ENCODE measurements at regions not wholly inside any gene's neighbourhood (a gene's known extent, or its start where the extent isn't known, plus 50 kb on each side); places are given as distances from the start of the nearest gene placed in this dataset.

DNA sequence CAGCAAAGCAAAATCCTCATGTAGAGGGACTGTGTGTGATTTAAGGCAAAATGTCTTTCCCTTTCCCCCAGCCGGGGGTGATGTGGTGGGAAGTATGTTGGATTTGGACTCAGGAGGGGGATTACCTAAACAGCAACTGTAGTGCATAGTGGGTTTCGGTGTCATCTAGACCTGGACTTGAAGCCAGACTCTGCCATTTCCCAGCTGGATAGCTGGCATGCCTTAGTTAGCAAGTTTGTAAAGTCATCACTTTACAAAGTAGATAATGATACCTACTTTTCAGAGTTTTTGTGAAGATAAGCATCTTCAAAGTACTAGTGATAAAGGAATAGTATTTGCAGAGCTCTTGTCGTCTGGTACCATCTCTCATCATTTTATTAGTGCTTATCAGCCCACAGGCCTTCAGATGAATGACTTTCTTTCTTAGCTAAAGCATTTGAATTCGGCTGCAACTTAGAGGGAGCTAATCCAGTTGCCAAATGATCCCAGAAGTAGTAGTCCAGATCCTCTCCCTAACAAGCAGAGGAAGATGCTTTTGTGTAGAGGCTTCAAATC is 56.2 kb upstream of the ROR1 start:
- ATAC-seq (ENCODE audit: low read depth) (no peak), DNase-seq (ENCODE audit: low spot score) (no peak)
- TF ChIP-seq, protein P1, sequence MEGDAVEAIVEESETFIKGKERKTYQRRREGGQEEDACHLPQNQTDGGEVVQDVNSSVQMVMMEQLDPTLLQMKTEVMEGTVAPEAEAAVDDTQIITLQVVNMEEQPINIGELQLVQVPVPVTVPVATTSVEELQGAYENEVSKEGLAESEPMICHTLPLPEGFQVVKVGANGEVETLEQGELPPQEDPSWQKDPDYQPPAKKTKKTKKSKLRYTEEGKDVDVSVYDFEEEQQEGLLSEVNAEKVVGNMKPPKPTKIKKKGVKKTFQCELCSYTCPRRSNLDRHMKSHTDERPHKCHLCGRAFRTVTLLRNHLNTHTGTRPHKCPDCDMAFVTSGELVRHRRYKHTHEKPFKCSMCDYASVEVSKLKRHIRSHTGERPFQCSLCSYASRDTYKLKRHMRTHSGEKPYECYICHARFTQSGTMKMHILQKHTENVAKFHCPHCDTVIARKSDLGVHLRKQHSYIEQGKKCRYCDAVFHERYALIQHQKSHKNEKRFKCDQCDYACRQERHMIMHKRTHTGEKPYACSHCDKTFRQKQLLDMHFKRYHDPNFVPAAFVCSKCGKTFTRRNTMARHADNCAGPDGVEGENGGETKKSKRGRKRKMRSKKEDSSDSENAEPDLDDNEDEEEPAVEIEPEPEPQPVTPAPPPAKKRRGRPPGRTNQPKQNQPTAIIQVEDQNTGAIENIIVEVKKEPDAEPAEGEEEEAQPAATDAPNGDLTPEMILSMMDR (IDR thresholded peaks at IDR 0.05; ENCODE audit: poor library complexity, severe bottlenecking): no peak
- no peaks in the 10 kb centered on the region for H3K9me3 ChIP-seq (ENCODE audit: severe bottlenecking)
- H3K4me1 ChIP-seq (ENCODE audit: insufficient read depth, poor library complexity, severe bottlenecking): peaks cover 4% of the 10 kb centered on the region
- no peak overlapping the region for H3K27ac ChIP-seq (ENCODE audit: poor library complexity, severe bottlenecking)
- no peaks in the 10 kb centered on the region for H3K36me3 ChIP-seq (ENCODE audit: low read depth)
- no peaks in the 10 kb centered on the region for H3K27me3 ChIP-seq (ENCODE audit: insufficient read depth, poor library complexity, severe bottlenecking)
- no peak overlapping the region for H3K4me3 ChIP-seq (ENCODE audit: severe bottlenecking)

DNA sequence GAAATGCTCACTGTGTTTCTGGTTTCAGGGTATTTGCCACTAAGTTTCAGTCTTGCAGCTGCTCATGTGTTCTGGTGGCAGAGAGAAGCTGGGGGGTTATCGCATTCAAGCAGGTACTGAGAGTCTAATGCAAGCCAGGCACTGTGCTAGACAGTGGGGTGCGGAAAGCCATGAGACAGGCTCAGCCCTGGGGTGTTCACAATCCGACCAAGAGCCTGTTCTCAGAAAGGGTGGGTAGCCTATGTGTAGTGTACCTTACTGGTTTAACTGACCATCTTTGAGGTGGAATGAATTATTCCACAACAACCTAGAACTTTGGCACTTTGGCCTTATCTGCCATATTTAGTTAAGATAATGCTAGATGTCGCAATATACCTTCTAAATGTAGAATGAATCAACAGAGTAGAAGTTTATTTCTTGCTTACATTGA is 55.3 kb upstream of the ROR1 start:
- no peak for DNase-seq (ENCODE audit: low spot score)
- H3K27me3 ChIP-seq (ENCODE audit: insufficient read depth, poor library complexity, severe bottlenecking): no peaks in the 10 kb centered on the region
- no peak for ATAC-seq (ENCODE audit: low read depth)
- peaks cover 4% of the 10 kb centered on the region for H3K4me1 ChIP-seq (ENCODE audit: insufficient read depth, poor library complexity, severe bottlenecking)
- no peak overlapping the region for H3K27ac ChIP-seq (ENCODE audit: poor library complexity, severe bottlenecking)
- TF ChIP-seq, protein P1 (IDR thresholded peaks at IDR 0.05; ENCODE audit: poor library complexity, severe bottlenecking): no peak
- no peak overlapping the region for H3K4me3 ChIP-seq (ENCODE audit: severe bottlenecking)
- no peaks in the 10 kb centered on the region for H3K9me3 ChIP-seq (ENCODE audit: severe bottlenecking)
- H3K36me3 ChIP-seq (ENCODE audit: low read depth): no peaks in the 10 kb centered on the region

DNA sequence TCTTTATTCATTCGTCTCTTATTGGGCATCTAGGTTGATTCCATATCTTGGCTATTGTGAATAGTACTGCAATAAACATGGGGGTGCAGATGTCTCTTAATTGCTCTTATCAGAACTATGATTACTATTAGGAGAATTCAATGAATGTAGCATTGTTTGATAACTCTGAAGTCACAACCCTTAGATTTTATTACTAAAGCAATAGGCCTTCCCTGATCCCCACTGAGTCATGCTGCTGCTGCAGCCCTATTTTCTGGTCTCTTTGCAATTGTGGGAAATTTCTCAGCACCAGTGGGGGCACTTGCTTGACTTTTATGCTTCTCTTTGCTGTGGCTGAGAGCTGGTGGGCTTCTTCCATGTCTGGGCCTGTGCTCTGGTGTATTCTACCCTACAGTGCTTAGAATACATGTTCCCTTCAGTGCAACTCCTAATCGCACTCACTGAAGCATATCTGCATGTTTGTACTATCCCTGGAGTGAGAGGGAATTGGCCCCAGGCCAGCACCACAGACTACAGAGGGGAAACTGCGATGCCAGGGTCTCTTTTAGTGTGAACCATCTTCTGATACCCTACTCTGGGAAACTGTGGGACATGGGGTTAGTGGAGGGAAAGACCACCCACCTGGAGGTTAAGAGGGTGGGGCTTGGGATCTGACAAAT is 52.2 kb upstream of the ROR1 start:
- H3K9me3 ChIP-seq (ENCODE audit: severe bottlenecking): no peaks in the 10 kb centered on the region
- H3K4me3 ChIP-seq (ENCODE audit: severe bottlenecking): no peak overlapping the region
- H3K27ac ChIP-seq (ENCODE audit: poor library complexity, severe bottlenecking): no peak overlapping the region
- ATAC-seq (ENCODE audit: low read depth) (peak; percentile 48; the same call in 2 of the 3 replicates), DNase-seq (ENCODE audit: low spot score) (no peak)
- no peaks in the 10 kb centered on the region for H3K27me3 ChIP-seq (ENCODE audit: insufficient read depth, poor library complexity, severe bottlenecking)
- H3K36me3 ChIP-seq (ENCODE audit: low read depth): no peaks in the 10 kb centered on the region
- H3K4me1 ChIP-seq (ENCODE audit: insufficient read depth, poor library complexity, severe bottlenecking): no peaks in the 10 kb centered on the region
- TF ChIP-seq, protein P1 (IDR thresholded peaks at IDR 0.05; ENCODE audit: poor library complexity, severe bottlenecking): no peak

DNA sequence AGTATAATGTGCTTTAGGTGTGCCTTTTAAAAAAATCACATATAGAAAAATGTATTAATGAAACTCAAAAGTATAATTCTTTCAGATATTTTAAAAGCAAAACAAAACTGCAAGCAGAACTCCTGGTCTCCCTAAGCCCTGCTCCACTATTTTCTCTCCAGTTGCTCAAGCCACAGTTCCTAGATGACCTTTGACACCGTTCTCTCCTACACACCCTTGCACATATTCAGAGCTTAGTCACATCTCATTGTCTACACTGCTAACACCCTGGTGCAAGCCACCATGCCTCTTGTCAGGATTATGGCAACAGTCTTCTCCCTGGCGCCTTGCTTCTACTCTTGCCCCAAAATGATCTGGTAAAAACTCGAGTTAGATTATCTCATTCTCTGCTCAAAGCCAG is 50.2 kb upstream of the ROR1 start:
- Histone ChIP-seq H3K27ac (ENCODE audit: poor library complexity, severe bottlenecking) (no peak overlapping the region), H3K4me3 (ENCODE audit: severe bottlenecking) (no peak overlapping the region), H3K9me3 (ENCODE audit: severe bottlenecking) (no peaks in the 10 kb centered on the region), H3K27me3 (ENCODE audit: insufficient read depth, poor library complexity, severe bottlenecking) (no peaks in the 10 kb centered on the region), H3K4me1 (ENCODE audit: insufficient read depth, poor library complexity, severe bottlenecking) (no peaks in the 10 kb centered on the region), H3K36me3 (ENCODE audit: low read depth) (no peaks in the 10 kb centered on the region)
- DNase-seq (ENCODE audit: low spot score) (no peak), ATAC-seq (ENCODE audit: low read depth) (no peak; the same call in 2 of the 3 replicates)
- TF ChIP-seq, protein P1 (IDR thresholded peaks at IDR 0.05; ENCODE audit: poor library complexity, severe bottlenecking): no peak

Data from RWPE2 (cell line).